ENCODE measurements at regions not wholly inside any gene's neighbourhood (a gene's known extent, or its start where the extent isn't known, plus 50 kb on each side); places are given as distances from the start of the nearest gene placed in this dataset.

- no peaks in the 10 kb centered on the region for H3K27me3 ChIP-seq
- H3K4me1 ChIP-seq: no peaks in the 10 kb centered on the region
- no peaks in the 10 kb centered on the region for H3K36me3 ChIP-seq
- no peak for TF ChIP-seq CTCF (IDR thresholded peaks at IDR 0.05)
- H3K4me3 ChIP-seq: no peak overlapping the region
- intact Hi-C loops (cut with DNase I): no loop called here
- H3K27ac ChIP-seq: no peak overlapping the region
- no peak for DNase-seq
- WGBS, 2 donors: 83 to 86% methylated on average over 2 of the region's 2 CpGs
- ATAC-seq: no peak
- H3K9me3 ChIP-seq: peaks cover 0 to 5% (median 0%) of the 10 kb centered on the region in 11 donors
These were observed 206.7 kb downstream of the CTH start for GRCh38 chr1:70617728-70618127.

- no peak overlapping the region for H3K4me3 ChIP-seq
These were observed 216.8 kb downstream of the CTH start for GRCh38 chr1:70627910-70628309.

GRCh38 chr1:70628973-70629372 lies 217.9 kb downstream of the CTH start:
- Histone ChIP-seq H3K9me3 (no peaks in the 10 kb centered on the region), H3K27me3 (no peaks in the 10 kb centered on the region), H3K4me3 (no peak overlapping the region), H3K27ac (no peak overlapping the region), H3K4me1 (no peaks in the 10 kb centered on the region), H3K36me3 (no peaks in the 10 kb centered on the region)
- ATAC-seq (no peak), DNase-seq (no peak)
- intact Hi-C loops (cut with DNase I): no loop called here
- 70% methylated on average over 5 of the region's 5 CpGs for WGBS, 2 donors
- TF ChIP-seq CTCF (IDR thresholded peaks at IDR 0.05): no peak

More at GRCh38 chr1:70627910-70628309, 216.8 kb downstream of the CTH start:
- 51 to 52% methylated on average over 4 of the region's 4 CpGs for WGBS, 2 donors
- intact Hi-C loops (cut with DNase I): no loop called here
- no peak for ATAC-seq
- Histone ChIP-seq H3K4me1 (no peaks in the 10 kb centered on the region), H3K36me3 (no peaks in the 10 kb centered on the region), H3K27me3 (no peaks in the 10 kb centered on the region), H3K27ac (no peak overlapping the region), H3K9me3 (no peaks in the 10 kb centered on the region)
- TF ChIP-seq CTCF (IDR thresholded peaks at IDR 0.05): no peak
- no peak for DNase-seq

DNA sequence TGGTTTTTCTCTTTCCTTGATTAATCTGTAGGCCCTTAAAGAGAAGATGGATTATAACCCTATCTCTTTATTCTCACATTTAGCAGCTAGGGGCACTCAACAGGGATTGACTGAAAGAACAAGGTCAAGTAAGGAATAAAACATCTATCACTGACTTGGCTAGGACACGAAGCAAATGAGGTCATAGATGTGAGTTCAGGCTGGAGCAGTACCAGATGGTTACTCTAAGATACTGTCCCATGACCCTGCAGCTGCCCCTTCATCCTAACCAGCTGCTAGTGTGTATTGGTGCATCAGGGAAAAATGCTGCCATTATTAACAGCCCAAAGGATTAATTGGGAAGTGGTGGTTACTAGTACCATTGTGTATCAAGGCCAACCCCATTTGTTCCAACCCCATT lies 221.9 kb downstream of the CTH start:
- Histone ChIP-seq H3K36me3 (no peaks in the 10 kb centered on the region), H3K4me3 (no peak overlapping the region), H3K9me3 (no peaks in the 10 kb centered on the region), H3K4me1 (no peaks in the 10 kb centered on the region), H3K27ac (no peak overlapping the region), H3K27me3 (no peaks in the 10 kb centered on the region)
- DNase-seq (peak in 1 of 2 donors; percentile 7), ATAC-seq (peak in 4 of 8 donors; percentile 48 to 67 (median 58))
- WGBS, 2 donors: 29 to 41% methylated on average over 1 of the region's 1 CpG
- intact Hi-C loops (cut with DNase I): no loop called here
- TF ChIP-seq CTCF (IDR thresholded peaks at IDR 0.05): no peak

GRCh38 chr1:70635868-70636267 lies 224.8 kb downstream of the CTH start:
- no peak for ATAC-seq
- no peak for TF ChIP-seq CTCF (IDR thresholded peaks at IDR 0.05)
- Histone ChIP-seq H3K36me3 (no peaks in the 10 kb centered on the region), H3K4me3 (no peak overlapping the region), H3K9me3 (no peaks in the 10 kb centered on the region), H3K27me3 (no peaks in the 10 kb centered on the region), H3K27ac (no peak overlapping the region), H3K4me1 (no peaks in the 10 kb centered on the region)
- WGBS, 2 donors: 64 to 79% methylated on average over 3 of the region's 3 CpGs
- intact Hi-C loops (cut with DNase I): no loop called here
- DNase-seq: no peak
